ENCODE measurements at regions not wholly inside any gene's neighbourhood (a gene's known extent, or its start where the extent isn't known, plus 50 kb on each side); places are given as distances from the start of the nearest gene placed in this dataset.

DNA sequence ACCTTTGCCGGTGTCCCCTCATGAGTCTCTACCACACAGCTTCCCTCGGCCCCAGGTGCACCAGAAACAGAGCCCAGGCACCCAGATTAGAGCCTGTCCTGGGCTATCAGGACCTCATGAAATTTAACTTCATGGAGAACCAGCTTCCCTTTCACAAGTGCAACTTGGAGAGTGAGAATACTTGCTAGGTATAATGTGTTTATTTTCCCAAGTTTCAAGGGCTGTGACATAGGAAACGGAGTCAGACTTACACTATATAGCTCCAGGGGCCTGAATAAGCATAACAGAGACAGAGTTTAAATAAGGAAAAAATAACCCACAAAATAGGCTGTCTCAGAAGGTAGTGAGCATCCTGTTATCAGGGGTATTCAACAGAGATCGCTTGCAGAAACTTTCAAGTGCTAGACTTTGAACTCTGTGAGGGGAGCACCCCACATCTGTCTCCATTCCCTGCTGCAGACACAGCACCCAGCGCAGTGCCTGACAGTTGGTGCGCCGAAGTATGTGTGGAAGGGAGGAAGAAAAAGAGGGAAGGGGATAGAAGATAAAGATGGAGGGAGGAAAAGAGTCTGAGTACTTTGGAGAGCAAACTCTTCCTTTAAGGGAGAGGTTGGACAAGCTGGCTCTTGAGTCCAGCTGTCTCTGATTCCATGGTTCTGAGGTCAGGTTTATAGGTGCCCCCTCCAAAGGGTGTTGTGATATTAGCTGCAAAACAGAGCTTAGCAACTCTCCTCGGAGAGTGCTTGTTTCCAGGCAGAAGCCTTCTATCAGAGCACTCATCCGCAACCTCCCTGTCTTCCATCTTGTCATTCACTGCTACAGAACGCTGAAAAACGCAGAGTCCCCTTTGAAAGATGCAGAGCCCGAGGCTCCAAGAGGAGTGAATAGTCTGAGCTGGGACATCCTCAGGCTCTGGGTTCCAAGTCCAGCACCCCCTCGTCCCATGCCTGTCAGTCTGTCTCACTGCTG, 84.8 kb downstream of the CPN2 start:
- peak in 1 of 2 donors; percentile 70 for DNase-seq (ENCODE audit: low read depth in 2 of 2)

DNA sequence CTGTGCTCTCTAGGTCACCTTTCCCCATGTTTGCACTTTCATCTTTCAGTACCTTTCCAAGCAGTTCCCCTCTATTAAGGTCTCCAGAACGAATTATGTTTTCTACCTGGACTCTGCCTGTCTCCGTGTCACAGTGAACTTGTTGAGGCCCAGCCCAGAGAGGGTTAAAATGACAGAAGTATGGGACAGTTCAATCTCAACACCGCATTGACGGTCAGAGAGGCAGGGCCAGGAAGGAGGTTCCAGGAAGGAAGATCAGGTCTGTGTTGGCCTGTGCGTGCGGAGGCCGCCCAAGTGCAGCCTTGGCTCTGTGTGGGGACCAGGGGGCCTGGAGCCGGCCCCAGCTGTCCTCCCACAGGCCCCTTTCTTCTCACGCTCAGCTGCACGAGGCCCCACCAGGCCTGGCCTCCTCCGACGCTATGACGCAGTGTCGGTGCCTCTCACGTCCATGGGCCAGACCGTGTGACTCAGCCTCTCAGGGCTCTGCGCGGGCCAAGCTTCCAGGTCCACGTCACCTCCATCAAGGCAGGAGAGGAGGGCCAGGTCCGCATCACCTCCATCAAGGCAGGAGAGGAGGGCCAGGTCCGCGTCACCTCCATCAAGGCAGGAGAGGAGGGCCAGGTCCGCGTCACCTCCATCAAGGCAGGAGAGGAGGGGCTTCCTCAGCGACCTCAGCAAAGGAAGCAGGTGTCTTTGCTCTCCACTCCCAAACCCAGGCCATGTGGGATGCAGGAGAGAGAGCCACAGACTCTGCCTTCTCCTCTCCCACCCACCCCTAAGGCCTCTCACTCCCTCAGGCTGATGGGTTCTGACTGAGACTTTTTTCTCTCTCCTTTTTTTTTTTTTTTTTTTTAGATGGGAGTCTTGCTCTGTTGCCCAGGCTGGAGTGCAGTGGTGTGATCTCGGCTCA, 83.1 kb downstream of the CPN2 start:
- DNase-seq (ENCODE audit: low read depth in 2 of 2): peak; percentile 40 to 95

DNA sequence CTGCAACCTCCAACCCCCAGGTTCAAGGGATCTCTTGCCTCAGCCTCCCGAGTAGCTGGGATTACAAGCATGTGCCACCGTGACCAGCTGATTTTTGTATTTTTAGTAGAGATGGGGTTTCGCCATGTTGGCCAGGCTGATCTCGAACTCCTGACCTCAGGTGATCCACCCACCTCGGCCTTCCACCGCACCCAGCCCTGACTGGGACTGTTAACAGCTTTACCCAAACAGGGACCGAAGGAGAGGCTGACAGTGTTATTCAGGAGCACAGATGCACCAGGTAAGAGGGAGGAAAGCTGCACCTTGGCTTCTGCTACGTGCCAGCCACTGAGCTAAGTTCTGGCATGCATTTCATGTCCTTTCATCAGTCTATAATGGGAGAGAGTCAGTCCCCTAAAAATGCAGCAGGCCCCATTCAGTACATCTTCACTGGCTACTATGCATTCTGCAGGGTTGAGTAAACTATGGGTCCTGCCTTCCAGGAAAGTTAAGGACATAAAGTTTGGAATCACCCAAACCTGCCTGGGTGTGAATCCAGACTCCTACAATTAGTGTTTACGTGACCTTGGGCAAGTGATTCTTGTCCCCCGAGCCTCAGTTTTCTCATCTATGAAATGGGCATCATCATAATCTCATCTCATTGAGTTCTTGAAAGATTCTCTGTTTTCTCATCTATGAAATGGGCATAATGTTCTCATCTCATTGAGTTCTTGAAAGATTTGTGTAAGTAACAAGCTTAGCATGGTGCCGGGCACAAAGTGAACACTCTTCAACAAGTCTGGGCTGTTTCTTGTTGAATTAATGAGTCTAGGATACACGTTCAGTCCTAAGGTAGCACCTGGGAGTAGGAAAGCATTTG, 82.2 kb downstream of the CPN2 start:
- no peak for DNase-seq (ENCODE audit: low read depth in 2 of 2)

DNA sequence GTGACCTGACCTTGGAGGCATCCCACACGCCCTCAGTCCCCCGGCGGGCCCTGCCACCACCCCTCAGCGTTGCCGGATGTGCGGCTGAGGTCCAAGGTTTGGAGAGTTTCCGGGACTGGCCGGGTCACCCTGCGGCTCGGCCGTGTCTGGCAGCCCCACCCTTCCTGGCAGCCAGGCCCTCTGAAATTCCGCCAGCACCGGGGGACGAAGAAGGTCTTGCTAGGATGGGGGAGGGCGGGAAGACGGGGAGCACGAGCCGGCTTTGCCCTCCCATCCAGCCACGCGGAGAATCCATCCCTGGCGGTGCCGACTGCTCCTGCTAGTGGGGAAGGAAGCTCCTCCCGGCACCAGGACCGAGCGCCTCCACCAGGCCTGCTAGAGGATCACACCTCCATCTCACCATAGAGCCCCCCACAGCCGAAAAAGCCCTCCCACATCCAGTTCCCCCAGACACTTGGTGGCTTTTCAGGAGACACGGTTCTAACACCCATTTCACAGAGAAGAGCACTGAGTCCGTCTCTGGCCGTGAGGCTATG, 81.5 kb downstream of the CPN2 start:
- peak; percentile 47 to 87 for DNase-seq (ENCODE audit: low read depth in 2 of 2)

DNA sequence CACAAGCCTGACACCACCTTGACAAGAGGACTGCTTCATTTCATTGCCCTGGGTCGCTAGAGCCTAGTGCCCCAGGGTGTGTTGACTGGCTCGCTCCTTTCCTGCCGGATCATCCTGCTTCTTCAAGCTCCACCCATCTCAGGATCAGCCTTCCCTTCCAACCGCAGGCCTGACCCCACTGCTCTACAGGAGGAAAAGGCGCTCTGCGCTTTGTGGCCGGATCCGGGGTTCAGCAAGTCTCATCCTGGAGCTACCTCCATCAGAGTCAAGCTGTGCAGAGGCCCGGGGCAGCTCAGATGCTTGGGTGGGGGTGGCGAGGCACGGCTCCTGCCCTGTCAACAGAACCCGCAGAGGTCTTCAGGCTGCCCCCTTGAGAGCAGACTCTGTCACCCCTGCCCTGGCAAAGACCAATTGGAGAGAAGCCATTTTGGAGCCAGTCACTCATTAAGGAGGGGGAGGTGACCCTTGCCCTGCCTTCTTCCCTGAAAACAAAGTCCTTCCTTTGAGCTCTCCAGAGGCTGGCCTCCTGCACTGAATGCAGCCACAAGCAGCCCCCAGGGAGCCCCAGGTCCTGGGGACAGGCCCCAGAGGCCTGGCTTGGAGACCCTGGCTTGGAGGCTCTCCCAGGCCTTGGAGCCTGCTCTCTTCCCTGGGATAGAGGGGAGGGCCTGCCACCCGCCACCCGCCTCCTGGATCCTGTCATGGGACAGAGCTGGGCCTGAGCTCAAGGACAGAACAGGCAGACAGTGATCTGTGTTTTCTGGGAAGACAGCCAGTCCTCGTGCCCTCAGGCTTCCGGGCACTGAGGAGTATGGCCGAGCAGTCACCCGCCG, 80.3 kb downstream of the CPN2 start:
- DNase-seq (ENCODE audit: low read depth in 2 of 2): peak; percentile 57 to 87

DNA sequence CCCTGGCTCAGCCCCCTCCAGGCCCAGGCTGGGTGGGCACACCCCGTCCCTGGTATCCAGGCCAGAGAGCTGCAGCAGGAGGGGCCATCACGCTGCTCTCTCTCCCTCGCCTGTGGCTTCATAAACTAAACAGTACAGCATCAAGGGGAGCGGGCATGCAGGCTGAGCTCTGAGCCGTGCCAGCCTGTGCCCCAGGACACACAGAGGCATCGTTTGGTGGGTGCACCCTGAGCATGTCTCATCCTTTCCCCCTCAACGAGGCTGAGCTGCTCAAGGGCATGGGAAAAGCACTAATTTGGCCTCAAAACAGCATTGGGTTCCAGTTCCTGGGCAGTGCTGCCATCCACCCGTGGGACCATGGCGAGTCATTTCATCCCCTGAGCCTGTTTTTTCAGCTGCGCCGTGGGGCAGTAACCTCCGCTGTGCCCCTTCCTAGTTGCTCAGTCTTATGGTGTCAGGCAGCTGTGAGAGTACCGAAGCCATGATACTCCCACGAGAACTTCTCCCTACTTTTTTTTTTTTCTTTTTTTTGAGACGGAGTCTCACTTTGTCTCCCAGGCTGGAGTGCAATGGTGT, 79.6 kb downstream of the CPN2 start:
- peak; percentile 27 to 89 for DNase-seq (ENCODE audit: low read depth in 2 of 2)

DNA sequence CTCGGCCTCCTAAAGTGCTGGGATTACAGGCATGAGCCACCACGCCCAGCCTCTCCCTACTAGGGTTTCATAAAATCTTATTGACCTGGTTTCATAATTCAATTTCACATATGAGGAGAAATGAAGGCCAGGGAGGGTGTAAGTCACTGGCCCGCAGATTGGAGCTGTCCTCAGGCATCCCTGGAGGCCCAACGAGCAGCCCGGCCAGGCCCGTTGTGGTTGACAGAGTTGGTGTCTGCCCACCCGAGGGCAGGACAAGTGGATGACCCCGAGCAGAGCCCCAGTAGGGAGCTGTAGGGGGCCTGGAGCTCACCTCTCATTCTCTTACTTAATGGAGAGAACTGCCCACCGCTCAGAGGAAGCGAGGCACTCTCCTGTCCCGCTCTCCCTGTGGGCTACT, 78.9 kb downstream of the CPN2 start:
- no peak for DNase-seq (ENCODE audit: low read depth in 2 of 2)

DNA sequence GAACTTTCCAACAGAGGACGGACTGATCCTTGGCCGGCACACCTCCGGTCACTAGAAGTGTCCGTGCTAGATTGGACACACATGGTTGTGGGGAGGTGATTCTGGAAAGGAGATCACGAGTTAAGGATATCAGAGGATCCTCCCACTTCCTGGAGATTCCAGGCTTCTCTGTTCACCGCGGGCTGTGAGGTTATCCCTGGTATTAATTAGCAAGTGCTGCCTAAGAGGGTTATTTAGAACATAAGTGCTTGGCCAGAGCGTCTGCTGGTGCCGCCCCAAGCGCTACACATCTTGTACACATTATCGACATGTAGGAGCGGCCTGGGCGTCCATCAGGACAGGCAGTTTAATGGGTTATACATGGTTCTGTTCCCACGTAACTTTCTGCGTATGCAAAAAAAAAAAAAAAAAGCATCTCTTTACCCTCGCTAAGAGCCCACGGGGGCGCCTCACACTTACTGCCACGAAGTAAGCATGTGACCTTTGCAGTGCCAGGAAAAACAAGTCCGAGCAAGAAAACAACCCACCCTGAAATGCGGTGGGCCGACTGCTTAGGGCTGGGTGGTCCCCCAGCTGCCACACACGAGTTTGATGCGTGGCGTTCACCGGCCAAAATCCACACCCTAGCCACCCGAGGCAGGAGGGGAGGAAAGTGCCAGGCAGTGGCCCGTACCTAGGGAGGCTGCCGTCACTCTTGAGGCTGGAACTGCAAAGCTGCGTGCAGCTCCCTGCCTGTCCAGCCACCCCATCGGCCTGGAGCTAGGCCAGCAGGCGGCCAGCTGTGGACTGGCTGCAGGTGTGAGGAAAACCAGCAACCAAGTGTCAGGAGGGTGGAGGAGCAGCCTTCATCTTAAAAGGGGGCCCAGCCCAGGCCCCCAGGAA, 78.0 kb downstream of the CPN2 start:
- DNase-seq (ENCODE audit: low read depth in 2 of 2): no peak

DNA sequence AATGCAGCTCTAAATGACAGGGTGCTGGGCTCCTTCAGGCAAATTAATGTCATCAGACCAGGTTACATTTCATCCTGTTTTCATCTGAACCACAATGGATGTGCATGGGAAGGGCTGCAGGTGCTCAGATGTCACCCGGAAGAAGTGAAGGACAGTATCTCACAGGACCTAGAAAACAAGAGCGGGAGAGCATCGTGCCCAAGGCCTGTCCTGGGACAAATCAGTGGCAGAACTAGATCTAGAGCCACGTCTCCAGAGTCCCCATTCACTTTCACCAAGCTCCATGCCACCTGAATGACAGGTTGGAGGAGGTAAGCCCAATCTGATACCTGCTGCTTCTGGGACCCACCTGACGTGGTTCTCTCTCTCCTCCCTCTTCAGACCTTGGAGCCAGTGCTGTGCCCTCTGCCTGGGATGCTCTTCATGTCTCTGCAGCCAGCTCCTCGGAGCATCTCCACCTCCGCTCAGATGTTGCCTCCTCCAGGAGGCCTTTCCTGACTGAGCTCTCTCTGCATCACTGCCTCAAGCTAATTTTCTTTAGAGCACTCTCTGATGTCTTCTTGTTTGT, 77.3 kb downstream of the CPN2 start:
- DNase-seq (ENCODE audit: low read depth in 2 of 2): no peak

DNA sequence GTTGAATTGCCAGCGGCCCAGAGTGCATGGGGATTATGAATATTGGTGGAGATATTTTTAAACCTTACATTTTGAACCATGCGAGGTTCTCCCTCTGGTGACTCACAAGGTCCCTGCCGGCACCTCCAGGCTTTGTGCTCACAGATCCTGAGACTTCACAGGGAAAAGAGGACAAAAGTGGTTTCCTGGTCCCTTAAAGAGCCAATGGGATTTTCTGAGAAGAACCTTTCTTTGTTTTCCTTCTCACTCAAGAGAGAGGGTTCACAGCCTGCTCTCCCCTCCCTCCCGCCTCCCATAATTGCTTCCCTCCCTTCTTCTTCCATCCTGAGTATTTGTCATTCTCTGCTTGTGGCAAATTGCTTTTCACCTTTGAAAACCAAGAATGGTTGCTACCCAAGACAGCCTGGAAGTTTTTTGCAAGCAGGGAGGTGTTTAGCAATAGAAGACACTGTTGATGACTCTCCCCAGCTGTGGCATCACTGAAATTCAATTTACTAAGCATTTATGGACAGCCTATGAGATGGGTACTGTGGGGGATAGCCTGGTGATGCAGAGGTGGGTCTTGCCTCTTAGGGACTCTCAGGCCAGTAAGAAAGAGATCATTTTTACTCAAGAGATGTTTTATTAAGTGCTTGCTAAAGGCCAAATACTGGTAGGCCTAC, 76.6 kb downstream of the CPN2 start:
- peak in 1 of 2 donors; percentile 53 for DNase-seq (ENCODE audit: low read depth in 2 of 2)

DNA sequence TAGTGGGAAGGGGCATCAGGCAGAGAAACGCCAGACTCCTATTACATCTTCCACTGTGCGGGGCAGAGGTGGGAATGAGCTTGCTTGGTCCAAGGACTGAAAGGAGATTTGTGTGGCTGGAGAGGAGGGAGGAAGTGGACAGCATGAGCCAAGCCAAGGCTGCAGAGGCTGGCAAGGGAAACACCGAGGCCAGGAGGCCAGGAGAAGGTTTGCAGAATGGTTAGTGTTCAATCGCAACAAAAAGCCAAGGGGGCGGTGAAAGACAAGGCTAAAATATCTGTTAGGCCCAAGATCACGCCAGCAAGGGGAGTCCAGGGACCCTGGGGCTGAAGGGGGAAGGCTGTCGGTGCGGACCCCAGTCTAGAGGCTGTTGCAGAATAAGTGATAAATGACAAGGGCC, 75.8 kb downstream of the CPN2 start:
- DNase-seq (ENCODE audit: low read depth in 2 of 2): no peak

DNA sequence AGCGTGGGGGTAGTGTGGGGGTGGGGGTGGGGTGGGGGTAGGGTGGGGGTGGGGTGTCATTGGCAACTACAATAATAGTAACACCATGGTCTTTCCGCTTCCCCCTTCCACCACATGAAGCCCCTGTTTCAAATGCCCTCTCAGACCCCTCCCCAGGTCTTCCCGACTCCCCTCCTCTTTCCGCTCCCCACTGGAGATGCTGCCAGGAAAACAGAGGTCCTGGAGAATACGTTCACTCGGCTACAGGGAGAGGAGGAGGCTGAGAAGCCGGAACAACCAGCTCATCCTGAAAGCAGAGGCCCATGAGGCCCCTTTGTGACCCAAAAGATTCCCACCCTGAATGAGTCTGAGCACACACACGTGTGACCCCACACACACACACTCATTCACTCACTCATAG, 75.4 kb downstream of the CPN2 start:
- DNase-seq (ENCODE audit: low read depth in 2 of 2): no peak

DNA sequence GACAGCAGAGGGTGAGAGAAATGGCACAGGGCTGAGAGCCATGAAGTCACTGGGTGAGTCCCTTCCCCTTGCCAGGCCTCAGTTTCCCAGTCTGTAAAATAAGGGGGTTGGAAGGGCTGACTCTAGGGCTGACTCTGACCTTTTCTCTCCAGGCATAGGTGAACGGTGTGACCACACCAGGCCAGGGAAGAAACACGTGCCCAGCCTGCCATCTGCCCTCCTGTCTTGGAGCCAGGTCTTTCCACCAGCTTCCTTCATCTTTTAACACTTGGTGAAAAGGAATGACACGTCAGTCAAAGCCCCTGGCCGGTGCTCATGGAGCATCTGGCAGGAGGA, 74.4 kb downstream of the CPN2 start:
- DNase-seq (ENCODE audit: low read depth in 2 of 2): no peak

DNA sequence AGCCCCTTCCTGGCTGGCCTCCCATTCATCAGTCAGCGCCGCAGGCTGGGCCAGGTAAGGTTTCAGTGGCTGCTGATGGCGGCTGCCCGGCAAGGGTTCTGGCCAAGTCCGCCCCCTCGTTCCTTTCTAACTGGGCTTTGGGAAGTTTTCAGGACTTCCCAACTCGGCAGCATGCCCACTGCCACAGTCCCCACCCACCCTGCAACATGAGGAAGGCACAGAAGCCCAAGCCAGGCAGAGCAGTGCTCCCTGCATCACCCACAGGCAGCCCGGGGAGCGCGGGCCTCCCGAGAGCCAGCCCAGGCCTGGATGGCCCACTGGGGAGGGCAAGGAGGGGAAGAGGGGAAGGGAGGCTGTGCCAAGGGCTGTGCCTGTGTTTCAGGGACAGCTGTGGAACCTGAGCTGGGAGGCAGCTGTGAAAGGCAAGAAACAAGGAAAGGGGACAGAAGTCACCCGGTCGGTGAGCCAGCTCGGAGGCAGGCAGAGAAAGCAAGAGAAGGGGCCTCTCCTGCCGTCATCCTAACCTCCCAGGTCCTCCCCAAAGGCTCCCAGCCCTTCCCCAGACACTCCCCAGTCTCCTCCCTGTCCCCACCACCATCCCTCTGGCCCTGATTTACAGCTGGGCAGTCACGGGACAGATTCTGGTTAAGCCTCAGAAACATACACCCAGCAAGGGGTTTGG, 73.9 kb downstream of the CPN2 start:
- peak; percentile 72 to 95 for DNase-seq (ENCODE audit: low read depth in 2 of 2)

DNA sequence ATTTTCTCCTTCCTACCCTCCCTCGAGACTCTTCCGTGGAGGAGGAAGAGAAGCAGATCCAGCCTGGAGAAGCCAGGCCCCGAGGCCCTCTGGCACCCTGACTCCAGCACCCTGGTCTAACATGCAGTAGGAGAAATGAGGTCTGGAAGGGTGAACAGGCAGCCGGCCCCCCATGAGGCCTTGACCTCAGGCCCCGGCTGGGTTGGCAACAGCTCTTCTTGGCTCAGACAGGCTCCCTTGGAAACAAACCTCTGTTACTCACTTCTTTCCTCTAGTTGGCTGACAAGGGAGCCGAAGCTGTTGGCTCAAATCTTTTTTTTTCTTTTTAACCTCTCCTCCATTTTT, 73.4 kb downstream of the CPN2 start:
- peak in 1 of 2 donors; percentile 62 for DNase-seq (ENCODE audit: low read depth in 2 of 2)

DNA sequence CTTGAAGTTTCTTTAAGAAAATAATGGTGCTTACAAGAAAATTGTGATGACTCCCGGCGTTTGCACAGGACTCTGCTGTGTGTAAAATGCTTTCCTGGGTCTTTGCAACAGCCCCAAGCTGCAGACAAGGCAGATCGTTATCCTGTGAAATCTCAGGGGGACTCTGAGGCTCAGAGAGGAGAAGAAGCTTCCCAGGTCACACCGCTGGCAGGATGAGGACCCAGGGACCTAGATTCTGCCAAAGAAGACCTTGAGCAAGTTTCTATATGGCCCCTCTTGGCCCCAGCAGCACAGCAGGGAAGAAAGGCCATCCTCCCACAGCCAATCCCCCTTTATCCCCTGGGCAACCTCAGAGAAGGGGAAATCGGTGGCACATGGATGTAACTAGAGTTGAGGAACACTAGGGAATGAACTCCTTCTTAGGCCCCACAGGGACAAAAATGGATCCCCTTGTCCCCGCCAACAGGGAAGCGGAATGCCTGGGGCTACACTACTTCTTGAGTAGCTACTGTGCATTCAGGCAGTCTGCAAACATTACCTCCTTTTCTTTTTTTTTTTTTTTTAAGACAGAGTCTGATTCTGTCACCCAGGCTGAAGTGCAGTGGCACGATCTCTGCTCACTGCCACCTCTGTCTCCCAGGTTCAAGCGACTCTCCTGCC, 72.8 kb downstream of the CPN2 start:
- no peak for DNase-seq (ENCODE audit: low read depth in 2 of 2)

DNA sequence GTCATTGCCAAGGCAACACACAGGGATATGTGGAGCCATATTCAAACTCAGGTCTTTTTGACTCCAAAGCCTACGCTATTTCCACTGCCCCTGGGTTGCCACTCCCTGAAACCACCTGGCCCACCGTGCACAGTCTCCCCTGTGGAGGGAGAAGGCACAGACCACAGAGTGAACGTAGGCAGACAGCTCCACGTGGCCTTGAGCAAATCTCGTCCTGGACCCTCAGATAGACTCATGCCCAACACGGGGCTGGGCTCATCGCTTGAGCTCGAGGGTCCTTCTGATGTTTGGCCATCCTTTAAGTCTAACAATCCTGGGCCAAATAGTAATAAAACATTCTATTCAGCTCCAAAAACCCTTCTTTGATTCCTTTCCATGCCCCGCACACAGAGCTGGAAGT, 72.0 kb downstream of the CPN2 start:
- DNase-seq (ENCODE audit: low read depth in 2 of 2): no peak

Measured in dermis microvascular lymphatic vessel endothelial cell (primary cell).